ENCODE measurements at regions not wholly inside any gene's neighbourhood (a gene's known extent, or its start where the extent isn't known, plus 50 kb on each side); places are given as distances from the start of the nearest gene placed in this dataset.

- no peak for DNase-seq
Observed at GRCh38 chr12:125919856-125920470, 854.7 kb downstream of the AACS start.

GRCh38 chr12:125922330-125922729 is 857.1 kb downstream of the AACS start:
- DNase-seq = no peak

GRCh38 chr12:125936502-125936901 is 871.3 kb downstream of the AACS start:
- DNase-seq = no peak

GRCh38 chr12:125944446-125944845 is 879.2 kb downstream of the AACS start:
- no peak for DNase-seq

- DNase-seq = no peak
Observed at GRCh38 chr12:125949471-125949870, 884.2 kb downstream of the AACS start.

GRCh38 chr12:125954362-125954761 is 889.1 kb downstream of the AACS start:
- DNase-seq = no peak

GRCh38 chr12:125956186-125956585 is 891.0 kb downstream of the AACS start:
- DNase-seq = no peak

- DNase-seq = no peak
Observed at GRCh38 chr12:125966641-125967040, 901.4 kb downstream of the AACS start.

- no peak for DNase-seq
Observed at GRCh38 chr12:125968413-125968812, 903.2 kb downstream of the AACS start.

GRCh38 chr12:125971981-125972380 is 906.7 kb downstream of the AACS start:
- DNase-seq = no peak

GRCh38 chr12:125978286-125978685 is 913.1 kb downstream of the AACS start:
- DNase-seq = no peak

GRCh38 chr12:125981610-125982253 is 916.5 kb downstream of the AACS start:
- DNase-seq = no peak

GRCh38 chr12:125983094-125983783 is 918.0 kb downstream of the AACS start:
- peak; percentile 7 for DNase-seq

GRCh38 chr12:125983784-125984500 is 918.7 kb downstream of the AACS start:
- no peak for DNase-seq

- no peak for DNase-seq
Observed at GRCh38 chr12:125988545-125988944, 923.3 kb downstream of the AACS start.

- no peak for DNase-seq
Observed at GRCh38 chr12:125989696-125990095, 924.5 kb downstream of the AACS start.

GRCh38 chr12:125996443-125996842 is 931.2 kb downstream of the AACS start:
- no peak for DNase-seq

- DNase-seq = no peak
Observed at GRCh38 chr12:125999628-126000027, 934.4 kb downstream of the AACS start.

GRCh38 chr12:126019385-126019784 is 954.1 kb downstream of the AACS start:
- DNase-seq = no peak

- DNase-seq = no peak
Observed at GRCh38 chr12:126021675-126022074, 956.4 kb downstream of the AACS start.

- no peak for DNase-seq
Observed at GRCh38 chr12:126027825-126028224, 962.6 kb downstream of the AACS start.

GRCh38 chr12:126030573-126030972 is 965.3 kb downstream of the AACS start:
- DNase-seq = no peak

GRCh38 chr12:126033751-126034150 is 968.5 kb downstream of the AACS start:
- DNase-seq = no peak

GRCh38 chr12:126036348-126036747 is 971.1 kb downstream of the AACS start:
- DNase-seq = no peak

All from hematopoietic multipotent progenitor cell treated with erythropoietin and hydrocortisone succinate and interleukin-3 and kit ligand, for 6 days (in vitro differentiated cells).